KMS-11 (cell line): ENCODE measurements at regions not wholly inside any gene's neighbourhood (a gene's known extent, or its start where the extent isn't known, plus 50 kb on each side); places are given as distances from the start of the nearest gene placed in this dataset.
A peak's percentile ranks its signal among the peaks of the same experiment; 100 is the strongest.

Experiments
- H2AFZ ChIP-seq: fragments of 200-600 bp; sonication (generic); 2 replicates; pipeline ENCODE4 v1.6.1; 2016; ENCODE audit warnings: antibody characterized with exemption, mixed run types, low read depth
- H3K27ac ChIP-seq: fragments of 200-600 bp; sonication (generic); 2 replicates; pipeline ENCODE4 v1.6.1; 2016; ENCODE audit warnings: mild to moderate bottlenecking, mixed run types
- H3K27me3 ChIP-seq: fragments of 200-600 bp; sonication (generic); 2 replicates; pipeline ENCODE4 v1.6.1; 2017; ENCODE audit warnings: mild to moderate bottlenecking, low read depth, mixed run types, moderate library complexity; ENCODE audit not compliant: insufficient read depth
- H3K36me3 ChIP-seq: fragments of 200-600 bp; sonication (generic); 2 replicates; pipeline ENCODE4 v1.6.1; 2017; ENCODE audit warnings: mild to moderate bottlenecking, mixed run types; ENCODE audit not compliant: insufficient read depth
- H3K4me1 ChIP-seq: fragments of 200-600 bp; sonication (generic); 2 replicates; pipeline ENCODE4 v1.6.1; 2016; ENCODE audit warnings: mild to moderate bottlenecking, low read depth, mixed run types; ENCODE audit not compliant: poor library complexity, severe bottlenecking
- H3K4me2 ChIP-seq: fragments of 200-600 bp; sonication (generic); 2 replicates; pipeline ENCODE4 v1.7.0; 2016; ENCODE audit warnings: mild to moderate bottlenecking, mixed run types
- H3K4me3 ChIP-seq: fragments of 200-600 bp; sonication (generic); IDR thresholded peaks from 2 replicates; pipeline ENCODE4 v1.6.1; 2017; ENCODE audit warnings: low read depth, low read length, mixed read lengths; ENCODE audit not compliant: insufficient read depth
- H3K79me2 ChIP-seq: fragments of 200-600 bp; sonication (generic); 2 replicates; pipeline ENCODE4 v1.6.1; 2016; ENCODE audit warnings: low read depth, mixed run types; ENCODE audit not compliant: insufficient read depth
- H3K9ac ChIP-seq: fragments of 200-600 bp; sonication (generic); 2 replicates; pipeline ENCODE4 v1.6.1; 2016; ENCODE audit warnings: mild to moderate bottlenecking, mixed run types
- H4K20me1 ChIP-seq: fragments of 200-600 bp; sonication (generic); 2 replicates; pipeline ENCODE4 v1.6.1; 2016; ENCODE audit warnings: mild to moderate bottlenecking, mixed run types; ENCODE audit not compliant: insufficient read depth
- TF ChIP-seq, protein P1 (sequence below): fragments of 200-600 bp; sonication (generic); conservative IDR thresholded peaks from 2 replicates; pipeline ENCODE4 v1.6.1; 2017; ENCODE audit warnings: low read depth, mild to moderate bottlenecking, antibody characterized with exemption, low read length, moderate library complexity, mixed read lengths

DNA sequence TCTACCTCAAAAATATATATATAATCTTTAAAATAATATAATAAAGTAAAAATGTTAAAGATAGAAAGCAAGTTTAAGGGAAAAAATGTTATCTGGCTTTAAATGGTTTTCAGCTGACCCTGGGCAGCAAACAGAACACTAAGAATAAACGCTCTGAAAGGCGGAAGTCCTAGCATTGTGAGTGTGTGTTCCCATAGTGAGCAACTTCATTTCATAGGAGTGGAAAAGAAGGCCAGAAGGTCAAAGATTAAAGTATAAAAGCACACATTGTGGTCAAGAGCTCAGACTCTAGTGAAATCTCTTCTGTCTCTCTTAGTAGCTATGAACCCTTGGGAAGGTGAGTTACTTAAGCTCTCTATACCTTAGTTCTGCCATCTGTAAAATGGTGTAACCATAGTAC is 374.4 kb downstream of the ENC1 start:
- H3K27me3 ChIP-seq, result no peaks in the 10 kb centered on the region
- no peak overlapping the region for H3K4me2 ChIP-seq
- H3K27ac ChIP-seq, result no peak overlapping the region
- no peak overlapping the region for H3K4me3 ChIP-seq
- H2AFZ ChIP-seq, result no peak overlapping the region
- H3K36me3 ChIP-seq, result no peaks in the 10 kb centered on the region
- H3K4me1 ChIP-seq, result peaks cover 32% of the 10 kb centered on the region
- TF ChIP-seq, protein P1, sequence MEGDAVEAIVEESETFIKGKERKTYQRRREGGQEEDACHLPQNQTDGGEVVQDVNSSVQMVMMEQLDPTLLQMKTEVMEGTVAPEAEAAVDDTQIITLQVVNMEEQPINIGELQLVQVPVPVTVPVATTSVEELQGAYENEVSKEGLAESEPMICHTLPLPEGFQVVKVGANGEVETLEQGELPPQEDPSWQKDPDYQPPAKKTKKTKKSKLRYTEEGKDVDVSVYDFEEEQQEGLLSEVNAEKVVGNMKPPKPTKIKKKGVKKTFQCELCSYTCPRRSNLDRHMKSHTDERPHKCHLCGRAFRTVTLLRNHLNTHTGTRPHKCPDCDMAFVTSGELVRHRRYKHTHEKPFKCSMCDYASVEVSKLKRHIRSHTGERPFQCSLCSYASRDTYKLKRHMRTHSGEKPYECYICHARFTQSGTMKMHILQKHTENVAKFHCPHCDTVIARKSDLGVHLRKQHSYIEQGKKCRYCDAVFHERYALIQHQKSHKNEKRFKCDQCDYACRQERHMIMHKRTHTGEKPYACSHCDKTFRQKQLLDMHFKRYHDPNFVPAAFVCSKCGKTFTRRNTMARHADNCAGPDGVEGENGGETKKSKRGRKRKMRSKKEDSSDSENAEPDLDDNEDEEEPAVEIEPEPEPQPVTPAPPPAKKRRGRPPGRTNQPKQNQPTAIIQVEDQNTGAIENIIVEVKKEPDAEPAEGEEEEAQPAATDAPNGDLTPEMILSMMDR, result no peak
- H4K20me1 ChIP-seq, result no peaks in the 10 kb centered on the region
- H3K79me2 ChIP-seq, result no peaks in the 10 kb centered on the region
- H3K9ac ChIP-seq, result no peak overlapping the region

DNA sequence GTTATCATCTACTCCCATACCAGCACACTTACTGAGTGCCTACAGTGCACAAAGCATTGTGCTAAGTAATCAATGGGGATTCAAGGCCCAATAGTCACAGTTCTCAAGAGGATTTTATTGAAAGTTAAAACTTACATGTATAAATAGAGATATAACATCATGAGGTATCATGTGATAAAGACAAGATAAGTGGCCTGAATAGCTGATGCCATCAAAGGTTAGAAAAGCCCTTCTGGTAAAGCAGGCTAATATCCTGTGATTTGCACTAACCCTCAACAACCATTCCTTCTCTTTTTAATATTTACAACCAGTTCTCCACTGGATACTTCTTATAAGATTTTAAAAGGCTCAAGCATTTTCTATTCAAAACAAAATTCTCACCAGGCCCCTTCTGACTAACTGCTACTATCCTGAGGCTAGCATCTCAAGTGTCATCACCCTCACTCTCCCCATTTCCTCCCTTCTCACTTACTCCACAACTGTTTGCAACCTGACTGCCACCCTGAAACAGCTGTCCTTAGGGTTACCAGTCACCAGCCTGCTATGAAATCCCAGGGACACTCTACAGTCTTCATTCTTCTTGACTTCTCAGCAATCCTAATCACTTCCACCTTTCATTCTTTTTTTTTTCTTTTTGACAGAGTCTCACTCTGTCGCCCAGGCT is 377.9 kb downstream of the ENC1 start:
- no peaks in the 10 kb centered on the region for H3K27me3 ChIP-seq
- H3K36me3 ChIP-seq, result no peaks in the 10 kb centered on the region
- no peak overlapping the region for H3K9ac ChIP-seq
- TF ChIP-seq, protein P1, result no peak
- peak overlapping the region; percentile 28; the same call in 1 of the 2 replicates for H3K27ac ChIP-seq
- no peaks in the 10 kb centered on the region for H3K79me2 ChIP-seq
- H3K4me2 ChIP-seq, result peak overlapping the region; percentile 53
- H4K20me1 ChIP-seq, result no peaks in the 10 kb centered on the region
- peak overlapping the region; percentile 35 for H2AFZ ChIP-seq
- H3K4me1 ChIP-seq, result peaks cover 66% of the 10 kb centered on the region
- no peak overlapping the region for H3K4me3 ChIP-seq

DNA sequence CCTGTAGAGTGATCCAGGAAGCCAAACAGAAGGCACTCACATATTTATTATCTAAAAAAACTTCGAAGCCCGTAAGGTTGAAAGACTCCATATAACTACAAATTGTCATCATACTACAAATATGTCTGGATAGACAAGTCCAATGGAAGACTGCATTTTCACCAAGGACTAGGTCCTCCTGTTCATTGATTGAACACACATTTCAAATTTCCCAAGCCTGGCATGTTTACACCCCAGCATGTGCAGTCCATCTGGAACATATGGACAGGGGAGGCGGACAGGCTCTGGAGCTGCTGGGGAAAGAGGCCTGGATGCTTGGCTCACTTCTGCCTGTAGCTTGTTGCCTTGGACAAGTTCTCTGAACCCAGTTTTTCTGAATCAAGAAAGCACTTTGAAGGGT is 378.7 kb downstream of the ENC1 start:
- peak overlapping the region; percentile 53 for H3K4me2 ChIP-seq
- peaks cover 74% of the 10 kb centered on the region for H3K4me1 ChIP-seq

DNA sequence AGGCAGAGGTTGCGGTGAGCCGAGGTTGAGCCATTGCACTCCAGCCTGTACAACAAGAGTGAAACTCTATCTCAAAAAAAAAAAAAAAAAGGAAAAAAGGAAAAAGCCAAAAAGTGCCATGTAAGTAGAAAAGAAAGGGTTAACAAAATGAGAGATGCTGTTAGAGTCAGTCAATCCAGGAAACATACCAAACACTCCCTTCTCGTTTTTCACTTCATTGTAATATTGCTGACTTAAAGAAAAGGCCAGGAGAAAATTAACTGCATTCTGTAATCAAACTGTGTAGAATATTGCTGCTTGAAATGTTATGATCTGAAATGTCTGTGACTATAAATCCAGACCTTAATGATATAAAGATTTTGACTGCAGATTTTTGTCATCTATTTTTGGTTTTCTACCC is 379.1 kb downstream of the ENC1 start:
- TF ChIP-seq, protein P1, result no peak
- H3K27ac ChIP-seq, result peak overlapping the region; percentile 11; the same call in 1 of the 2 replicates
- peak overlapping the region; percentile 53 for H3K4me2 ChIP-seq
- no peaks in the 10 kb centered on the region for H4K20me1 ChIP-seq
- no peaks in the 10 kb centered on the region for H3K27me3 ChIP-seq
- H3K9ac ChIP-seq, result no peak overlapping the region
- H3K4me3 ChIP-seq, result no peak overlapping the region
- peaks cover 79% of the 10 kb centered on the region for H3K4me1 ChIP-seq
- peak overlapping the region; percentile 58; the same call in 1 of the 2 replicates for H2AFZ ChIP-seq
- no peaks in the 10 kb centered on the region for H3K79me2 ChIP-seq
- no peaks in the 10 kb centered on the region for H3K36me3 ChIP-seq

More for the DNA sequence above, 378.7 kb downstream of the ENC1 start:
- Histone ChIP-seq H4K20me1 (no peaks in the 10 kb centered on the region), H3K36me3 (no peaks in the 10 kb centered on the region), H2AFZ (peak overlapping the region; percentile 58; the same call in 1 of the 2 replicates), H3K79me2 (no peaks in the 10 kb centered on the region), H3K9ac (no peak overlapping the region), H3K4me3 (no peak overlapping the region), H3K27me3 (no peaks in the 10 kb centered on the region), H3K27ac (peak overlapping the region; percentile 11; the same call in 1 of the 2 replicates)
- TF ChIP-seq, protein P1, result no peak
